K562 (cell line): ENCODE measurements at regions not wholly inside any gene's neighbourhood (a gene's known extent, or its start where the extent isn't known, plus 50 kb on each side); places are given as distances from the start of the nearest gene placed in this dataset.

Experiments
- ATAC-seq: fragments of 200-7000 bp; cut with Tn5 transposase; 3 replicates; pipeline ENCODE4 v1.9.1; 2020; ENCODE audit warnings: moderate library complexity
- BruUV-seq: library from RNA; stranded (reverse); fragments of 400-500 nt; replicated peaks from 2 replicates; lab custom pipeline; 2021; lab: Mats Ljungman, UMichigan
- CTCF ChIA-PET: fragments of 300-600 bp; formaldehyde crosslinking; extraction: SDS; loops from one replicate; lab custom pipeline; 2021; ENCODE audit warnings: low intra/inter-chr PET ratio; lab: Yijun Ruan, JAX
- POLR2A ChIA-PET: fragments of 300-600, 350-650 bp; sonication (Branson Sonifier 250); formaldehyde crosslinking; extraction: SDS; loops from one replicate; lab custom pipeline; 2021; ENCODE audit warnings: antibody characterized with exemption, inconsistent platforms; lab: Yijun Ruan, JAX
- DNase-seq, 4 experiments: peaks; one replicate each; pipeline versions ENCODE4 v3.0.0 to v3.0.0-alpha.2; 2011 to 2018; ENCODE audit warnings: low spot score in 3 of 4, mixed read lengths in 3 of 4; ENCODE audit errors: extremely low read depth in 1 of 4
- FAIRE-seq: peaks from 2 replicates; lab custom pipeline; 2011; peaks lifted over from hg19 to GRCh38; lab: Jason Lieb, UNC
- H2AFZ ChIP-seq: 2 replicates; pipeline ENCODE4 v1.6.0; 2011; ENCODE audit warnings: low read depth, low read length, control low read depth, inconsistent platforms
- H3K27ac ChIP-seq: fragments of 200-600 bp; 3 replicates; pipeline ENCODE4 v1.8.0; 2011; ENCODE audit warnings: low read depth, mild to moderate bottlenecking, control low read depth, inconsistent platforms, low read length, moderate library complexity, mixed read lengths; ENCODE audit errors: extremely low read depth
- H3K27me3 ChIP-seq, 2 experiments: fragments of 300-600 bp in 1 of 2; 2 replicates in 1 of 2; 3 replicates in 1 of 2; pipeline versions ENCODE4 v1.6.0 to v1.8.0; 2011; ENCODE audit warnings: inconsistent platforms in 2 of 2, low read length in 2 of 2, mild to moderate bottlenecking in 1 of 2, mixed read lengths in 1 of 2, moderate library complexity in 1 of 2; ENCODE audit not compliant: control insufficient read depth in 2 of 2, insufficient read depth in 2 of 2
- H3K36me3 ChIP-seq: fragments of 300-600 bp; 3 replicates; pipeline ENCODE4 v1.8.0; 2011; ENCODE audit warnings: mild to moderate bottlenecking, low read length, inconsistent platforms; ENCODE audit not compliant: control insufficient read depth, insufficient read depth
- H3K4me1 ChIP-seq, 2 experiments: fragments of 200-600 bp in 1 of 2; replicated peaks in 1 of 2; 2 replicates in 1 of 2; 3 replicates in 1 of 2; pipeline versions ENCODE4 v1.5.1 to v1.8.0; 2011; ENCODE audit warnings: inconsistent platforms in 2 of 2, low read length in 2 of 2, mild to moderate bottlenecking in 1 of 2, mixed read lengths in 1 of 2, moderate library complexity in 1 of 2; ENCODE audit not compliant: control insufficient read depth in 2 of 2, insufficient read depth in 2 of 2
- H3K4me2 ChIP-seq: 2 replicates; pipeline ENCODE4 v1.6.1; 2011; ENCODE audit warnings: low read length, control low read depth, inconsistent platforms, mixed read lengths; ENCODE audit not compliant: insufficient read depth
- H3K4me3 ChIP-seq: fragments of 200-600 bp; sonication (generic), shearing (Covaris generic); 2 replicates; pipeline ENCODE4 v1.5.1; 2016; ENCODE audit warnings: control low read depth, inconsistent platforms
- H3K79me2 ChIP-seq: fragments of 200-600 bp; 3 replicates; pipeline ENCODE4 v1.8.0; 2011; ENCODE audit warnings: low read length, inconsistent platforms; ENCODE audit not compliant: control insufficient read depth, insufficient read depth
- H3K9ac ChIP-seq, 2 experiments: 2 replicates each; pipeline versions ENCODE4 v1.6.0 to v1.6.1; 2011; ENCODE audit warnings: low read depth in 2 of 2, low read length in 2 of 2, control low read depth in 1 of 2, inconsistent platforms in 1 of 2, mild to moderate bottlenecking in 1 of 2, mixed read lengths in 1 of 2; ENCODE audit not compliant: insufficient read depth in 1 of 2
- H3K9me1 ChIP-seq: one replicate; pipeline ENCODE4 v1.6.0; 2011; ENCODE audit warnings: inconsistent platforms, mild to moderate bottlenecking, low read length, moderate library complexity; ENCODE audit not compliant: control insufficient read depth, insufficient read depth
- H3K9me3 ChIP-seq: replicated peaks from 2 replicates; pipeline ENCODE4 v1.5.1; 2011; ENCODE audit warnings: low read depth, low read length, inconsistent platforms; ENCODE audit not compliant: control insufficient read depth, insufficient read depth
- H4K20me1 ChIP-seq: replicated peaks from 2 replicates; pipeline ENCODE4 v1.6.1; 2011; ENCODE audit warnings: low read length, inconsistent platforms, mixed read lengths; ENCODE audit not compliant: control insufficient read depth, insufficient read depth
- IFI16 ChIP-seq: fragments of 250-450 bp; sonication (Bioruptor Pico); IDR thresholded peaks from 2 replicates; pipeline ENCODE4 v2.1.2; 2022; ENCODE audit warnings: mild to moderate bottlenecking, inconsistent platforms
- NFIC ChIP-seq: fragments of 450-650 bp; IDR thresholded peaks from 2 replicates; pipeline ENCODE4 v1.6.1; 2017; ENCODE audit warnings: mild to moderate bottlenecking, inconsistent platforms
- OTX1 ChIP-seq: fragments of 450-650 bp; formaldehyde crosslinking; IDR thresholded peaks from 2 replicates; pipeline ENCODE4 v1.4.0; 2022; ENCODE audit warnings: mild to moderate bottlenecking
- RHOXF2B ChIP-seq: fragments of 250-450 bp; sonication (Bioruptor Pico); conservative IDR thresholded peaks from 2 replicates; pipeline ENCODE4 v1.5.1; 2021
- ZBED1 ChIP-seq: IDR thresholded peaks from 2 replicates; pipeline ENCODE4 v1.6.1; 2014
- ZNF512 ChIP-seq: IDR thresholded peaks from 2 replicates; pipeline ENCODE4 v1.6.1; 2016; ENCODE audit warnings: missing genetic modification characterization, missing compliant biosample characterization
- WGBS: fragments of 100-300 bp; shearing (Covaris generic); methylation state at CpG from one replicate; pipeline ENCODE4 v1.1.6; 2016; ENCODE audit warnings: low coverage, mixed read lengths; ENCODE audit not compliant: insufficient coverage; ENCODE audit errors: missing lambda C conversion rate; 5-methylcytosine and 5-hydroxymethylcytosine counted together
- in situ Hi-C: fragments of 300-500 bp; cut with MboI; formaldehyde crosslinking; loops from 4 replicates; pipeline ENCODE4 v1.15.0; 2018; ENCODE audit warnings: inconsistent platforms, mixed read lengths
- intact Hi-C: fragments of 100-400 bp; cut with micrococcal nuclease; formaldehyde crosslinking; loops from 2 replicates; pipeline ENCODE4 v1.14.2; 2022
- TF ChIP-seq, protein P1 (sequence below): fragments of 450-650 bp; IDR thresholded peaks from 2 replicates; pipeline ENCODE4 v1.6.1; 2016; ENCODE audit warnings: low read depth, mild to moderate bottlenecking, moderate library complexity
- TF ChIP-seq, protein P2 (sequence below): fragments of 450-650 bp; IDR thresholded peaks from 2 replicates; pipeline ENCODE4 v1.6.1; 2017; ENCODE audit warnings: mild to moderate bottlenecking, moderate library complexity
- TF ChIP-seq, protein P3 (sequence below): sonication (generic); formaldehyde crosslinking; IDR thresholded peaks from 2 replicates; pipeline ENCODE4 v1.8.0; 2022; ENCODE audit warnings: mild to moderate bottlenecking, missing genetic modification reagents, borderline replicate concordance

GRCh38 chr7:113197274-113197673, 78.9 kb upstream of the SMIM30 start:
- H3K9me1 ChIP-seq = no peaks in the 10 kb centered on the region
- WGBS = 0% methylated on average over 1 of the region's 1 CpG
- no peak overlapping the region for H3K4me3 ChIP-seq
- FAIRE-seq (no peak), ATAC-seq (no peak), DNase-seq (no peak)
- intact Hi-C loops (no loop called here), in situ Hi-C loops (no loop called here)
- no peak overlapping the region for H3K27ac ChIP-seq
- ChIA-PET POLR2A (no interaction called here), CTCF (no interaction called here)
- H3K27me3 ChIP-seq = no peaks in the 10 kb centered on the region
- no peak overlapping the region for H3K9ac ChIP-seq
- no peak overlapping the region for H2AFZ ChIP-seq
- no TSS peak for BruUV-seq
- H3K79me2 ChIP-seq = no peaks in the 10 kb centered on the region
- no peaks in the 10 kb centered on the region for H4K20me1 ChIP-seq
- H3K9me3 ChIP-seq = no peaks in the 10 kb centered on the region
- no peaks in the 10 kb centered on the region for H3K4me1 ChIP-seq
- no peaks in the 10 kb centered on the region for H3K36me3 ChIP-seq
- no peak overlapping the region for H3K4me2 ChIP-seq
- TF ChIP-seq ZNF512 (tag) = no peak
- TF ChIP-seq IFI16 (CRISPR knock-in tag) = no peak
- TF ChIP-seq, protein P1, sequence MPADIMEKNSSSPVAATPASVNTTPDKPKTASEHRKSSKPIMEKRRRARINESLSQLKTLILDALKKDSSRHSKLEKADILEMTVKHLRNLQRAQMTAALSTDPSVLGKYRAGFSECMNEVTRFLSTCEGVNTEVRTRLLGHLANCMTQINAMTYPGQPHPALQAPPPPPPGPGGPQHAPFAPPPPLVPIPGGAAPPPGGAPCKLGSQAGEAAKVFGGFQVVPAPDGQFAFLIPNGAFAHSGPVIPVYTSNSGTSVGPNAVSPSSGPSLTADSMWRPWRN = no peak
- no peak for TF ChIP-seq NFIC
- TF ChIP-seq, protein P2, sequence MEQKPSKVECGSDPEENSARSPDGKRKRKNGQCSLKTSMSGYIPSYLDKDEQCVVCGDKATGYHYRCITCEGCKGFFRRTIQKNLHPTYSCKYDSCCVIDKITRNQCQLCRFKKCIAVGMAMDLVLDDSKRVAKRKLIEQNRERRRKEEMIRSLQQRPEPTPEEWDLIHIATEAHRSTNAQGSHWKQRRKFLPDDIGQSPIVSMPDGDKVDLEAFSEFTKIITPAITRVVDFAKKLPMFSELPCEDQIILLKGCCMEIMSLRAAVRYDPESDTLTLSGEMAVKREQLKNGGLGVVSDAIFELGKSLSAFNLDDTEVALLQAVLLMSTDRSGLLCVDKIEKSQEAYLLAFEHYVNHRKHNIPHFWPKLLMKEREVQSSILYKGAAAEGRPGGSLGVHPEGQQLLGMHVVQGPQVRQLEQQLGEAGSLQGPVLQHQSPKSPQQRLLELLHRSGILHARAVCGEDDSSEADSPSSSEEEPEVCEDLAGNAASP = no peak
- TF ChIP-seq ZBED1 = no peak
- no peak for TF ChIP-seq OTX1 (CRISPR knock-in tag)
- TF ChIP-seq, protein P3, sequence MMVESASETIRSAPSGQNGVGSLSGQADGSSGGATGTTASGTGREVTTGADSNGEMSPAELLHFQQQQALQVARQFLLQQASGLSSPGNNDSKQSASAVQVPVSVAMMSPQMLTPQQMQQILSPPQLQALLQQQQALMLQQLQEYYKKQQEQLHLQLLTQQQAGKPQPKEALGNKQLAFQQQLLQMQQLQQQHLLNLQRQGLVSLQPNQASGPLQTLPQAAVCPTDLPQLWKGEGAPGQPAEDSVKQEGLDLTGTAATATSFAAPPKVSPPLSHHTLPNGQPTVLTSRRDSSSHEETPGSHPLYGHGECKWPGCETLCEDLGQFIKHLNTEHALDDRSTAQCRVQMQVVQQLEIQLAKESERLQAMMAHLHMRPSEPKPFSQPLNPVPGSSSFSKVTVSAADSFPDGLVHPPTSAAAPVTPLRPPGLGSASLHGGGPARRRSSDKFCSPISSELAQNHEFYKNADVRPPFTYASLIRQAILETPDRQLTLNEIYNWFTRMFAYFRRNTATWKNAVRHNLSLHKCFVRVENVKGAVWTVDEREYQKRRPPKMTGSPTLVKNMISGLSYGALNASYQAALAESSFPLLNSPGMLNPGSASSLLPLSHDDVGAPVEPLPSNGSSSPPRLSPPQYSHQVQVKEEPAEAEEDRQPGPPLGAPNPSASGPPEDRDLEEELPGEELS = no peak
- no peak for TF ChIP-seq RHOXF2B (CRISPR knock-in tag)
